ENCODE measurements at regions not wholly inside any gene's neighbourhood (a gene's known extent, or its start where the extent isn't known, plus 50 kb on each side); places are given as distances from the start of the nearest gene placed in this dataset.

DNA sequence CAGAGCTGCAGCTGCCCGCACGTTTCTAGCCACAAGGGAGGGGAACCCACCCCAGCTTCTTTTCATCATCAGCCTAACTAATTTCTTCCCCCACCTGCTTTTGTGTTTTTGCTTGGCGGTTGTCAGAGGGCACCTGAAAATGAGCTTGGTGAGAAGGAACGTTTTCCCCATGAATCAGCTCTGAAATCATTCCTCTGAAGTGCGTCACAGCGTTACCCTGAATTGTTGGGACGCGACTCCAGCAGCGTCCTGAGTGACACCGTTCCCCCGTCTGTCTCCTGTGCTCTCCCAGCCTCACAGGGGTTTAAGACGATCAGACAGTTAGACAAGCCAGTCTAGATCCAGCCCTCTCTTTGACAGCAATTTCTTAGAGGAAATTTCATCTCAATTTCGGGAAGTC, 722.9 kb upstream of the EEF2KMT start:
- Histone ChIP-seq H3K9me3 (ENCODE audit: control insufficient read depth, insufficient read depth, low read length) (no peaks in the 10 kb centered on the region; the same call in 1 of the 2 replicates), H3K36me3 (ENCODE audit: control insufficient read depth, low read length) (no peaks in the 10 kb centered on the region), H3K27me3 (ENCODE audit: control insufficient read depth, low read length) (no peaks in the 10 kb centered on the region), H3K4me1 (ENCODE audit: control insufficient read depth, low read length) (no peaks in the 10 kb centered on the region), H3K4me3 (ENCODE audit: low read length) (no peak overlapping the region), H3F3A (ENCODE audit: control insufficient read depth, insufficient read depth) (no peaks in the 10 kb centered on the region), H4K20me1 (ENCODE audit: control insufficient read depth, insufficient read depth, low read depth, low read length) (no peaks in the 10 kb centered on the region), H3K79me2 (ENCODE audit: control insufficient read depth, low read length) (no peaks in the 10 kb centered on the region), H3K9me2 (replicated peaks; ENCODE audit: control insufficient read depth, low read length) (no peaks in the 10 kb centered on the region), H3K27ac (ENCODE audit: low read depth, low read length) (no peak overlapping the region), H3K4me2 (ENCODE audit: low read length) (no peak overlapping the region)
- TF ChIP-seq CTCF (IDR thresholded peaks at IDR 0.05; ENCODE audit: low read depth, low read length, poor library complexity, severe bottlenecking) = no peak
- no peak for TF ChIP-seq EZH2phosphoT487 (IDR thresholded peaks at IDR 0.05; ENCODE audit: borderline replicate concordance, low read length)

DNA sequence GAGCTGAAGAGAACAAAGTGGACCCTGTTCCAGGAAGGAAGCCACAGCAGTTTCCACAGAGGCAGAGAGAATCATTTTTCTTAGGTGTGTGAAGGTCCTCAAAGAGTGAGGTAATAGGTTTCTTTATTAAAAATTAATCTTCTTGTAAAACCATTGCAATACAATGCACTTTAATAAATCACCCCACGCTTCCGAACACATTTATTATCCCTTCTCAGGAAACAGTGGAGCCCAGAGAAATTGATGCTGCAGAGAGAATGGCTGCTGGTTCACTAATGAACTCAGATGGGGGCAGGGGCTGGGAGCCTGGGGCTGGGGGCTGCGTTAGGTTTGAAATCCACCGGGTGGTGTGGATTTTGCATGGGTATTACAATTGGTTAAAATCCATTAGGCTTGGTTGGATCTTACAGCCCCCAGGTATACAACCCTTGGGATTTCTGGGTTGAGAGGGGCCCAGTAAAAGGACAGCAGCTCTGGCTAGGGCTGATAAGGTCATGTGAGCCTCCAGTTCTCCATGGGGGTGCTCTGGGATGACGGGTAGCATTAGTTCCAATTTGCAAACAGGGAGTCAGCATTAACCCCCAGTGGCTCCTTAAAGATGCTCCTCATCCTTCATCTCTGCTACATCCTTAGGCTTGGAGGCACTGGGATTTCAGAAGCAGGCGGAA, 718.1 kb upstream of the EEF2KMT start:
- Histone ChIP-seq H3K9me2 (replicated peaks; ENCODE audit: control insufficient read depth, low read length) (no peaks in the 10 kb centered on the region), H3K9me3 (ENCODE audit: control insufficient read depth, insufficient read depth, low read length) (no peaks in the 10 kb centered on the region; the same call in 1 of the 2 replicates), H3K27ac (ENCODE audit: low read depth, low read length) (no peak overlapping the region), H3K4me2 (ENCODE audit: low read length) (no peak overlapping the region), H3K36me3 (ENCODE audit: control insufficient read depth, low read length) (no peaks in the 10 kb centered on the region), H4K20me1 (ENCODE audit: control insufficient read depth, insufficient read depth, low read depth, low read length) (no peaks in the 10 kb centered on the region), H3K79me2 (ENCODE audit: control insufficient read depth, low read length) (no peaks in the 10 kb centered on the region), H3F3A (ENCODE audit: control insufficient read depth, insufficient read depth) (no peaks in the 10 kb centered on the region), H3K4me1 (ENCODE audit: control insufficient read depth, low read length) (no peaks in the 10 kb centered on the region), H3K27me3 (ENCODE audit: control insufficient read depth, low read length) (no peaks in the 10 kb centered on the region), H3K4me3 (ENCODE audit: low read length) (no peak overlapping the region)
- no peak for TF ChIP-seq EZH2phosphoT487 (IDR thresholded peaks at IDR 0.05; ENCODE audit: borderline replicate concordance, low read length)
- no peak for TF ChIP-seq CTCF (IDR thresholded peaks at IDR 0.05; ENCODE audit: low read depth, low read length, poor library complexity, severe bottlenecking)

DNA sequence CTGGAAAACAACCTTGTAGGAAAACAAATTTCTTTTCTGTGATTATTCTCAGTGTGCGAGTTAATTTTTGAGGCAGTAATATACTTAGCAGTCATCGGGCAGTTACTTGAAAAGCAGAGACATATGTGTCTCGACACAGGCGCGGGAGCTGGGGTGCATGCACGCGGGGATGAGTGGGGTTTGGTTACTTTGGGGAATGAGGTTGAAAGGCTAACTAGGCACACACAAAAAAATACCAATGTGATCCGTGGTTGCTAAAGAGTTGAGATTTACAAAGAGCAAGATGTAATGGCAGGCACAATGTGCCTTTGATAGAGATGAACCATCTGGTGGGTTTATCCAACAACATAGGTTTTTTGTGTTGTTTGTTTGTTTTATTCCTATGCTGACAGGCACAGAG, 703.8 kb upstream of the EEF2KMT start:
- no peaks in the 10 kb centered on the region for H3K27me3 ChIP-seq (ENCODE audit: control insufficient read depth, low read length)
- H3K4me2 ChIP-seq (ENCODE audit: low read length) = no peak overlapping the region
- no peak overlapping the region for H3K4me3 ChIP-seq (ENCODE audit: low read length)
- TF ChIP-seq EZH2phosphoT487 (IDR thresholded peaks at IDR 0.05; ENCODE audit: borderline replicate concordance, low read length) (no peak), CTCF (IDR thresholded peaks at IDR 0.05; ENCODE audit: low read depth, low read length, poor library complexity, severe bottlenecking) (no peak)
- H3K79me2 ChIP-seq (ENCODE audit: control insufficient read depth, low read length) = no peaks in the 10 kb centered on the region
- no peaks in the 10 kb centered on the region for H3F3A ChIP-seq (ENCODE audit: control insufficient read depth, insufficient read depth)
- no peaks in the 10 kb centered on the region for H3K36me3 ChIP-seq (ENCODE audit: control insufficient read depth, low read length)
- H4K20me1 ChIP-seq (ENCODE audit: control insufficient read depth, insufficient read depth, low read depth, low read length) = no peaks in the 10 kb centered on the region
- no peak overlapping the region for H3K27ac ChIP-seq (ENCODE audit: low read depth, low read length)
- 0 out of 2 replicates have a peak, but pooled peaks cover 6% of the 10 kb centered on the region for H3K9me3 ChIP-seq (ENCODE audit: control insufficient read depth, insufficient read depth, low read length)
- H3K4me1 ChIP-seq (ENCODE audit: control insufficient read depth, low read length) = no peaks in the 10 kb centered on the region
- H3K9me2 ChIP-seq (replicated peaks; ENCODE audit: control insufficient read depth, low read length) = no peaks in the 10 kb centered on the region
